Astrocyte (in vitro differentiated cells and primary cell): ENCODE measurements at regions not wholly inside any gene's neighbourhood (a gene's known extent, or its start where the extent isn't known, plus 50 kb on each side); places are given as distances from the start of the nearest gene placed in this dataset.

Experiments used
- DNase-seq: peaks from one replicate; pipeline ENCODE4 v3.0.0-alpha.2; 2010; ENCODE audit warnings: low read depth
- FAIRE-seq: peaks from 2 replicates; lab custom pipeline; 2011; peaks lifted over from hg19 to GRCh38; lab: Jason Lieb, UNC
- H2AFZ ChIP-seq: 2 replicates; pipeline ENCODE4 v1.6.0; 2012; ENCODE audit warnings: low read depth, low read length, inconsistent platforms
- H3K27ac ChIP-seq: 2 replicates; pipeline ENCODE4 v1.5.1; 2011; ENCODE audit warnings: low read depth, low read length, inconsistent platforms
- H3K27me3 ChIP-seq: 2 replicates; pipeline ENCODE4 v1.6.0; 2011; ENCODE audit warnings: low read length, inconsistent platforms; ENCODE audit not compliant: insufficient read depth
- H3K36me3 ChIP-seq: 2 replicates; pipeline ENCODE4 v1.5.1; 2011; ENCODE audit warnings: low read length, inconsistent platforms; ENCODE audit not compliant: insufficient read depth
- H3K4me1 ChIP-seq: 2 replicates; pipeline ENCODE4 v1.5.1; 2011; ENCODE audit warnings: low read length, inconsistent platforms; ENCODE audit not compliant: insufficient read depth
- H3K4me2 ChIP-seq: 2 replicates; pipeline ENCODE4 v1.6.0; 2012; ENCODE audit warnings: low read length, inconsistent platforms
- H3K4me3 ChIP-seq: 2 replicates; pipeline ENCODE4 v1.5.1; 2011; ENCODE audit warnings: low read depth, mild to moderate bottlenecking, low read length, inconsistent platforms; ENCODE audit not compliant: insufficient read depth
- H3K79me2 ChIP-seq: 2 replicates; pipeline ENCODE4 v1.6.0; 2012; ENCODE audit warnings: mild to moderate bottlenecking, low read length, inconsistent platforms; ENCODE audit not compliant: insufficient read depth
- H3K9ac ChIP-seq: 2 replicates; pipeline ENCODE4 v1.6.0; 2012; ENCODE audit warnings: mild to moderate bottlenecking, low read length, inconsistent platforms
- H3K9me3 ChIP-seq: 2 replicates; pipeline ENCODE4 v1.5.1; 2012; ENCODE audit warnings: low read depth, mild to moderate bottlenecking, low read length, inconsistent platforms; ENCODE audit not compliant: insufficient read depth
- H4K20me1 ChIP-seq: 2 replicates; pipeline ENCODE4 v1.6.0; 2012; ENCODE audit warnings: low read length, inconsistent platforms; ENCODE audit not compliant: insufficient read depth
- H3K27ac Mint-ChIP-seq: one replicate; pipeline ENCODE4 v1.8.0; 2021; ENCODE audit warnings: mild to moderate bottlenecking, mixed read lengths; ENCODE audit not compliant: unreplicated experiment
- H3K27me3 Mint-ChIP-seq: one replicate; pipeline ENCODE4 v1.8.0; 2021; ENCODE audit warnings: low read depth, mixed read lengths; ENCODE audit not compliant: unreplicated experiment
- H3K36me3 Mint-ChIP-seq: one replicate; pipeline ENCODE4 v1.8.0; 2021; ENCODE audit warnings: low read depth, mixed read lengths; ENCODE audit not compliant: unreplicated experiment
- H3K4me1 Mint-ChIP-seq: one replicate; pipeline ENCODE4 v1.8.0; 2021; ENCODE audit warnings: low read depth, mixed read lengths; ENCODE audit not compliant: unreplicated experiment
- H3K4me3 Mint-ChIP-seq: one replicate; pipeline ENCODE4 v1.8.0; 2021; ENCODE audit warnings: mild to moderate bottlenecking, moderate library complexity, mixed read lengths; ENCODE audit not compliant: unreplicated experiment
- H3K9me3 Mint-ChIP-seq: one replicate; pipeline ENCODE4 v1.8.0; 2021; ENCODE audit warnings: mild to moderate bottlenecking, mixed read lengths; ENCODE audit not compliant: unreplicated experiment
- CTCF ChIP-seq: IDR thresholded peaks from 2 replicates; pipeline ENCODE4 v1.5.1; 2011; ENCODE audit warnings: low read depth, mild to moderate bottlenecking, inconsistent platforms, low read length, moderate library complexity; ENCODE audit not compliant: insufficient read depth
- EZH2 ChIP-seq: IDR thresholded peaks from 2 replicates; pipeline ENCODE4 v1.6.1; 2012; ENCODE audit warnings: mild to moderate bottlenecking, low read length, inconsistent platforms; ENCODE audit not compliant: insufficient read depth

DNA sequence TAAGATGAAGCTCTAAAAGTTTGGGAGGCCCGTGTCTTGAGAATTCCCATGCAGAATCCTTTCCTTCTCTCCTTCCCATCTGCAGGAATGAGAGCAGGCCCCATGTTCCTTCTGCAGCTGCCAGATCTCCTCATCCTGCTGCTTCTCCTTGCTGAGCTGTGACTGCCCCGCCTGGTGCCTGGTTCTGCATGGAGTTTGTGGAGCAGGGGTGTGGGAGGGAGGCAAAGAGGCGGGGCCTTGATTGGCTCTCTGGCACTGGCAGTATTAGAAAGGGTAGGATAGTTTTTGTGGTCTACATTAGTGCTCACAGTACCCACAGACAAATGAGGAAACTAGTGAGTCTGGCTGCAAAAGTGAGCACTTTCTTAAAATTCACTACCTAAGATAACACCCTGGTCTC is 91.1 kb upstream of the CLPB start:
- Mint-ChIP-seq H3K4me3 (no peak overlapping the region), H3K36me3 (no peaks in the 10 kb centered on the region), H3K27me3 (peaks cover 28% of the 10 kb centered on the region), H3K4me1 (peaks cover 1% of the 10 kb centered on the region), H3K27ac (no peak overlapping the region), H3K9me3 (no peaks in the 10 kb centered on the region)
- FAIRE-seq (no peak), DNase-seq (no peak)
- no peak overlapping the region for H3K9ac ChIP-seq
- H3K36me3 ChIP-seq, result no peaks in the 10 kb centered on the region
- H3K4me3 ChIP-seq, result no peak overlapping the region
- no peaks in the 10 kb centered on the region for H3K79me2 ChIP-seq
- H3K4me2 ChIP-seq, result no peak overlapping the region
- H3K27me3 ChIP-seq, result peaks cover 4% of the 10 kb centered on the region
- no peak overlapping the region for H2AFZ ChIP-seq
- H3K9me3 ChIP-seq, result no peaks in the 10 kb centered on the region
- TF ChIP-seq CTCF, result no peak
- TF ChIP-seq EZH2, result no peak
- no peaks in the 10 kb centered on the region for H3K4me1 ChIP-seq
- no peaks in the 10 kb centered on the region for H4K20me1 ChIP-seq
- H3K27ac ChIP-seq, result no peak overlapping the region

DNA sequence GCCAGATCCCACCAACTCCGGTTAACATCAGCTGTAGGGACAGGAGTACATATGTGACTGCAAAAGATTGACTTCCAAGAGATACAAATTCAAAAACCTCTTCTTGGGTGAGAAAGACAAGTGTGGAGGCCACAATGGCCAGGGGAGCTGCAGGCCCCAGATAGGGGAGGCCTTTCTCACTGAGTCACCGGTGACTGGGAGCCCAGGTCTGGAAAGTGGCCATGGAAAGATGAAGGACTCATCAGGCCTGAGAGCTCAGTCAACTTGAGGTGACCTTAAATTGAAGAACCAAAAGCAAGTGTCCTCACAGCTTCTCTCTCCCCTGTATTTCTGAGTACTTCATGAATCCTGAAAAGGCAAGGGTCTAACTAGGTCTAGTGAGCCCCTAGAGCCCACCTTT is 90.4 kb upstream of the CLPB start:
- Histone ChIP-seq H3K9ac (no peak overlapping the region), H3K4me1 (no peaks in the 10 kb centered on the region), H4K20me1 (no peaks in the 10 kb centered on the region), H2AFZ (no peak overlapping the region), H3K4me3 (no peak overlapping the region), H3K36me3 (no peaks in the 10 kb centered on the region), H3K79me2 (no peaks in the 10 kb centered on the region), H3K4me2 (no peak overlapping the region), H3K27me3 (no peaks in the 10 kb centered on the region), H3K9me3 (no peaks in the 10 kb centered on the region), H3K27ac (no peak overlapping the region)
- TF ChIP-seq CTCF, result no peak
- TF ChIP-seq EZH2, result no peak
- H3K4me3 Mint-ChIP-seq, result no peak overlapping the region
- DNase-seq (peak; percentile 54), FAIRE-seq (no peak)
- H3K4me1 Mint-ChIP-seq, result peaks cover 4% of the 10 kb centered on the region
- H3K36me3 Mint-ChIP-seq, result no peaks in the 10 kb centered on the region
- no peaks in the 10 kb centered on the region for H3K9me3 Mint-ChIP-seq
- H3K27ac Mint-ChIP-seq, result no peak overlapping the region
- H3K27me3 Mint-ChIP-seq, result peaks cover 28% of the 10 kb centered on the region

DNA sequence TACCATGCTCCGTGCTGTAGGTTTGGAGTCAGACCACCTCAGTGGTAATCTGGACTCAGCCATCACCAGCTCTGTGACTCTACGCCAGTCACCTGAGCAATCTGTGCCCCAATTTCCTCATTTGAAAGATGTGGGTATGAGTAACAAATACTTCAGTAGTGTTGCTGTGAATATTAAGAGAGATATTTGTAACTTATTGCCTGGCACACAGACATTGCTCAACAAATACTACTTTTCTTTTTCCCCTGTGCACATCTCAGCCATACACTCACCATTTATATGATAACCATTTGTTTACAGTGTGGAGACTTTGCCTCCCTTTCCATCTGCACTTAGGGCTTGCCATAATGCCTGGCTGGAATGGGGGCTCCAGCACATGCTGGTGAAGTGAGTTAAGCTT is 89.7 kb upstream of the CLPB start:
- H2AFZ ChIP-seq, result no peak overlapping the region
- H3K9ac ChIP-seq, result no peak overlapping the region
- no peak for DNase-seq
- Mint-ChIP-seq H3K4me1 (peaks cover 4% of the 10 kb centered on the region), H3K4me3 (no peak overlapping the region), H3K36me3 (no peaks in the 10 kb centered on the region), H3K9me3 (no peaks in the 10 kb centered on the region), H3K27ac (no peak overlapping the region), H3K27me3 (peaks cover 28% of the 10 kb centered on the region)
- H4K20me1 ChIP-seq, result no peaks in the 10 kb centered on the region
- FAIRE-seq, result no peak
- TF ChIP-seq EZH2 (no peak), CTCF (no peak)
- no peaks in the 10 kb centered on the region for H3K4me1 ChIP-seq
- no peaks in the 10 kb centered on the region for H3K9me3 ChIP-seq
- H3K36me3 ChIP-seq, result no peaks in the 10 kb centered on the region
- no peak overlapping the region for H3K27ac ChIP-seq
- peaks cover 4% of the 10 kb centered on the region for H3K27me3 ChIP-seq
- no peak overlapping the region for H3K4me3 ChIP-seq
- no peaks in the 10 kb centered on the region for H3K79me2 ChIP-seq
- H3K4me2 ChIP-seq, result no peak overlapping the region
